ENCODE measurements at regions not wholly inside any gene's neighbourhood (a gene's known extent, or its start where the extent isn't known, plus 50 kb on each side); places are given as distances from the start of the nearest gene placed in this dataset.
"Not testable (repeated sequence)": the region's sequence is repeated elsewhere in the genome, so short reads cannot be mapped to it uniquely, and the experiment has no call there.

DNA sequence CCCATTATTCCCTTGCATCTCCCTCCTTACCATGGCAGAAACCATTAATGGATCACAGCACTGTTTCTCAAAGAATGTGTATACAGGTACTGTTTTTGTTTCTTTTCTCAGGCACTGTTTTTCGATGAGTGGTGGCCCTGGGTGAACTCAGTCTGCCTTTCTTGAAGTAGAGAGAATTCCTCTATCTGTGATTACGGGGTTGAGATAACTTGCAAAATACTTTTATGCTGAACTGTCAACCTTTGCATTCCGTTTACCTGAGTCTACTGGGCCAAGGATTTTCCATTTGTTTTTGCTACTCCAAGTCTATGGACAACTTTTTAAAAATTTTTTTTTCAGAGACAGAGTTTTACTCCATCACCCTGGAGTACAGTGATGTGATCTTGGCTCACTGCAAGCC, 82.7 kb upstream of the CLINT1 start:
- FAIRE-seq: peak; percentile 31

DNA sequence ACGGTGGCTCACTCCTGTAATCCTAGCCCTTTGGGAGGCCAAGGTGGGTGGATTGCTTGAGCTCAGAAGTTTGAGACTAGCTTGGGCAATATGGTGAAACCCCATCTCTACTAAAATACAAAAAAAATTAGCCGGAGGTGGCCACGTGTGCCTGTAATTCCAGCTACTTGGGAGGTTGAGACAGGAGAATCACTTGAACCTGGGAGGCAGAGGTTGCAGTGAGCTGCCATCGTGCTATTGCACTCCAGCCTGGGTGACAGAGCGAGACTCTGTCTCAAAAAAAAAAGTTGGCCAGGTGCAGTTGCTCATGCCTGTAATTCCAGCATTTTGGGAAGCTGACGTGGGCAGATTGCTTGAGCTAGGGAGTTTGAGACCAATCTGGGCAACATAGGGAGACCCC, 79.2 kb upstream of the CLINT1 start:
- DNase-seq (ENCODE audit: insufficient read length, low spot score); FAIRE-seq: not testable (repeated sequence)

More for the DNA sequence above, 82.7 kb upstream of the CLINT1 start:
- DNase-seq (ENCODE audit: insufficient read length, low spot score): no peak

DNA sequence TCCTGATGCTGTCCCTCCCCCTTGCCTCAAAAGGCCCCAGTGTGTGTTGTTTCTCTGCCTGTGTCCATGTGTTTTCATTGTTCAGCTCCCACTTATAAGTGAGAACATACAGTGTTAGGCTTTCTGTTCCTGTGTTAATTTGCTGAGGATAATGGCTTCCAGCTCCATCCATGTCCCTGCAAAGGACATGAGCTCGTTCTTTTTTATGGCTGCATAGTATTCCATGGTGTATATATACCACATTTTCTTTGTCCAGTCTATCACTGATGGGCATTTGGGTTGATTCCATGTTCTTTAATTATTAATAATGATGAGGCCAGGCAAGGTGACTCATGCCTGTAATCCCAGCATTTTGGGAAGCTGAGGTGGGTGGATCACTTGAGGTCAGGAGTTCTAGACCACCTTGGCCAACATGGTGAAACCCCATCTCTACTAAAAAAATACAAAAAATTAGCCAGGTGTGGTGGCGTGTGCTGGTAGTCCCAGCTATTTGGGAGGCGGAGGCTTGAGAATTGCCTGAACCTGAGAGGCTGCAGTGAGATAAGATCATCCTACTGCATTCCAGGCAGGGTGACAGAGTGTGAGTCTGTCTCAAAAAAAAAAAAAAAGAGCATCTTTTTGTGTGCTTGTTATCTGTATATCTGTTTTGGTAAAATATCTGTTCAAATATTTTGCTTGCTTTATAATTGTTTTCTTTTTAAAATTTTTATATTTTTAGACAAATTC, 78.0 kb upstream of the CLINT1 start:
- FAIRE-seq; DNase-seq (ENCODE audit: insufficient read length, low spot score): not testable (repeated sequence)

DNA sequence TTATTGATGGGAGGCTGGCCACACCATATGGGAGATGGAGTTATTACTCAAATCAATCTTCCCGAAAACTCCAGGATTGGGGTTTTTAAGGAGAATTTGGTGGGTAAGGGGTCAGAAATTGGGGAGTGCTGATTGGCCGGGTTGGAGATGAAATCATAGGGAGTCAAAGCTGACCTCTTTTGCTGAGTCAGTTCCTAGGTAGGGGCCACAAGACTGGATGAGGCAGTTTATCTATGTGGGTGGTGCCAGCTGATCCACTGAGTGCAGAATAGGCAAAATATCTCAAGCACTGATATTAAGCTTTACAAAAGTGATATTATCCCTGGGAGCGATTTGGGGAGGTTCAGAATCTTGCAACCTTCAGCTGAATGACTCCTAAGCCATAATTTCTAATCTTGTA, 75.7 kb upstream of the CLINT1 start:
- FAIRE-seq: no peak
- DNase-seq (ENCODE audit: insufficient read length, low spot score): no peak

DNA sequence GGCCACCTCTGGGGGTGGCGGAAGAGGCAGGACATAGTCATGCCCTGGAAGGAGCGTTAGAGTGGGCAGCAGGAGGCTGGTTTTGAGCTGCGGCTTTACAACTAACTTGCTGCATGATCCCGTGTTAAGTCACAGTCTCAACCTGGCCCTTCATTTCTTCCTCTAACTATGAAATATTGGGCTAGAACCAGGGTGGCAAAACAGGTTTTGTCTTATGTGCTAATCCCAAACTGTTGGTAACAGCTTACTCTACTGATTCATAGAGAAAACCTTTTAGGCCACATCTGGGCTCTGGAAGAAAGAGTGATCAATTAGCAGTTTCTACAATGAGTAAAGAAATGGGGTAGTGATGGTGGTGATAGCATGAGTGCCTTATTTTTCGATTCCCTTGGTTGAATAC, 74.1 kb upstream of the CLINT1 start:
- FAIRE-seq (no peak), DNase-seq (ENCODE audit: insufficient read length, low spot score) (no peak)

DNA sequence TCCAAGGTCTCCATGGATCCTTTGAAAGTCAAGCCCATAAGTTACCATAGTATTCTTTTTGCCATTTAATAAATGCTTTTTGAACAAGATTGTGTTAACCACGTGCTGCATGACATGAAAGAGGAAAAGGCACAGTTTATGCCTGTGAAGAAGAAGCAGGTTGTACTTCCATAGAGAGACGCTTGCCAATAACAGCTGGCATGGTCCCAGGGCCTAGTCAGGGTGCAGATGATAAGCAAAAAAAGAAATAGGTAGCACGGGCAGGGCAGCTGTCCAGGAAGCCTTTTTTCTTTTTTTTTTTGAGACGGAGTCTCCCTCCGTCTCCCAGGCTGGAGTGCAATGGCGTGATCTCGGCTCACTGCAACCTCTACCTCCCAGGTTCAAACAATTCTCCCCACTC, 71.8 kb upstream of the CLINT1 start:
- DNase-seq (ENCODE audit: insufficient read length, low spot score): no peak
- no peak for FAIRE-seq

DNA sequence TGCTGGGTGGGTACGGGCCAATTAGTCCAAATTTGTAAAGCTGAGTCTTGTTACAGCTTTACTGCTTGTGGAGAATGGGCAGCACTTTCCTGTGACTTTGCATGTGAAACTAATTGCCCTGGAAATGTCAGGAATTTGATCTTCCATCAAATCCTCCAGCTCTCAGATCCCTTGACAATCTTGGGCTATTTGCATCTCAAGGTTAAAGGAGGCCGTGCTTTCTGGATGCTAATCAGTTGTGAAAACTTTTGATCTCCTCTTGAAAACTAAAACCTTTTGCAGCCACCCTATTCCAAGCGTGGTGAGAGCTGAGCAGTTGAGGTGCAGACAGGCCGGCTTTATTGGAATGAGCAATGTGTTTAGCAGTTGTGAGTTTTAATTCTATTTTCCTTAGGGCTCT, 68.0 kb upstream of the CLINT1 start:
- FAIRE-seq: no peak
- no peak for DNase-seq (ENCODE audit: insufficient read length, low spot score)

DNA sequence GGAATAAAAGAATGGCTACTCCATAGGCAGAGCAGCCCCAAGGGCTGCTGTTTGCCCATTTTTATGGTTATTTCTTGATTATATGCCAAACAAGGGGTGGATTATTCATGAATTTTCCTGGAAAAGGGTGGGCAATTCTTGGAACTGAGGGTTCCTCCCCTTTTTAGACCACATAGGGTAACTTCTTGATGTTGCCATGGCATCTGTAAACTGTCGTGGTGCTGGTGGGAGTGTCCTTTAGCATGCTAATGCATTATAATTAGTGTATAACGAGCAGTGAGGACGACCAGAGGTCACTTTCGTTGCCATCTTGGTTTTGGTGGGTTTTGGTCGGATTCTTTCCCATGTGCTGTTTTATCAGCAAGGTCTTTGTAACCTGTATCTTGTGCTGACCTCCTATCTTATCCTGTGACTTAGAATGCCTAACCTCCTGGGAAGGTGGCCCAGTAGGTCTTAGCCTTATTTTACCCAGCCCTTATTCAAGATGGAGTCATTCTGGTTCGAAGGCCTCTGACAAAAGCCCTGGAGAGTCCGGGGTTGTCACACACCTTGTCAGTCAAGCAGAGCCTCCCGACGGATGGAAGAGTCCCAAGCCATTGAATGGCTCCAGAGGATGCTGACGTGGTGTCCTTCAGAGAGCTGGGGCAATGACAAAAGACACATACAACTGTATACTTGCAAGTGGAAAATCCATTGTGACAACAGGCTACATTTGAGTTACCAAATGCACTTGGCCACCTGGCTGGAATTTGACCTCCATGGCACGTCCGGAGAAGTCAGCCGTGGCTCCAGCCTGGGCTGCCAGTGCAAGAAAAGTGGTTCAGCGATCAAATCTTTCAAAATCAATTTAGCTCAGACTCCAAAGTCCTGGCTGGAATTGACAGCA, 67.1 kb upstream of the CLINT1 start:
- no peak for FAIRE-seq
- no peak for DNase-seq (ENCODE audit: insufficient read length, low spot score)

DNA sequence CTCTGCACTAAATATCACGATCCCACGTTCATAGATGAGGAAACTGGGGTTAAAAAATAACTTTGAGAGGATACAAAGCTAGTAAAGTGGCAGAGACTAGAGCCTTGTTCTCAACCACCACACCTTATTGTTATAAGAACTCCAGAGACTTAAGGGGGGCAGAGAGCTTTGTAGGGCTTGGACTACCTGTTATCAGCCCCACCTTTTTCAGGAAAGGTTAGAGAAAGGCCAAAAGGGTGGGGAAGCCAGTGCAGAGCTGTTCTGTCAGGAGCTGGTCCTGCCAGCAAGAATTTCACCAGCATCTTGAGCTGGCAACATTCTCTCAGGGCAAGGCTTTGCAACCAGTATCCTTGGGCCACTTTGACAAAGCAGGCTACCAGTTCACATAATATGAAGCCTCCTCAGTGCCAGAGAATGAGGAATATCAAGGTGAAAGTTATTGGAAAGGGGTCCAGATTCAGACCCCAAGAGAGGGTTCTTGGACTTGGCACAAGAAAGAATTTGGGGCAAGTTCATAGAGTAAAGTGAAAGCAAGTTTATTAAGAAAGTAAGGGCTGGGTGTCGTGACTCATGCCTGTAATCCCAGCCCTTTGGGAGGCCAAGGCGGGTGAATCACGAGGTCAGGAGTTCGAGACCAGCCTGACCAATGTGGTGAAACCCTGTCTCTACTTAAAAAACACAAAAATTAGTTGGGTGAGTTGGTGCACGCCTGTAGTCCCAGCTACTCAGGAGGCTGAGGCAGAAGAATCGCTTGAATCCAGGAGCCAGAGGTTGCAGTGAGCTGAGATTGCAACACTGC, 66.2 kb upstream of the CLINT1 start:
- DNase-seq (ENCODE audit: insufficient read length, low spot score) (no peak), FAIRE-seq (no peak)

DNA sequence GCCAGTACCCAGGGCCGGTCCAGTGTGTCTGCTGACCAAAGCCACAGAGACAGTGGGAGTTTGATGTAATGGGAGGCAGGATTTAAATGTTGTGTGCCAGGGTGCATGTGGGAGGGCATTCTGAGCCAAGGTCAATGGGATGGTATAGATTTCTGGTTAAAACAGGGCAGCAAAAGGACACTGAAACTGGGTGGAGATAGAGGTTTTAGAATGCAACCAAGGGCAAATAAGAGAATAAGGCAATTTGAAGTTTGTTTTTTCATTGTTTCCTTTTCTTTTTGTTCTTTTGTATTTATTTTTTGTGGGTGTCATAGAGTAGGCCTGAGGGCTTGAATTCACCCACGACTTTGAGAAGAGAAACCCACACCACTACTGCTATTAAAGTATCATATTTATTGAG, 65.5 kb upstream of the CLINT1 start:
- FAIRE-seq (no peak), DNase-seq (ENCODE audit: insufficient read length, low spot score) (no peak)

DNA sequence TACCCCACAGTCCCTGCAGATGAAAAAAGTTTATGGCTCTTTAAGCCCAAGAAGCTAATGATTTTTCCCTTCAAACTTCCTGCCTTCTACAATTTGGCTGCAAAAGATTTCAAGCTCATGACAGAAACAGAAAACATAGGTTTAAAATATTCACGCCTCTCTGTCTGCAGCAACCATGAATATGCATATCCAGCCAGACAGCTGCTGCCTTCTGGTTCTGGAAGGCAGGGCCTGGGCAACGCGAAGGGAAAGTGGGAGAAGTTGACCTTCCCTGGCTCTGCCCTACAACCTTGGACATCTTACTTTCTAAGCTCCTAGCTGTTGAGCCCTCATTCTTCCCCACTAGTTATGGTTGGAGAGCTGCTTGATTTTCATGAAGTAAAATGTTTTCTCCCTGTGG, 64.8 kb upstream of the CLINT1 start:
- FAIRE-seq: no peak
- no peak for DNase-seq (ENCODE audit: insufficient read length, low spot score)

DNA sequence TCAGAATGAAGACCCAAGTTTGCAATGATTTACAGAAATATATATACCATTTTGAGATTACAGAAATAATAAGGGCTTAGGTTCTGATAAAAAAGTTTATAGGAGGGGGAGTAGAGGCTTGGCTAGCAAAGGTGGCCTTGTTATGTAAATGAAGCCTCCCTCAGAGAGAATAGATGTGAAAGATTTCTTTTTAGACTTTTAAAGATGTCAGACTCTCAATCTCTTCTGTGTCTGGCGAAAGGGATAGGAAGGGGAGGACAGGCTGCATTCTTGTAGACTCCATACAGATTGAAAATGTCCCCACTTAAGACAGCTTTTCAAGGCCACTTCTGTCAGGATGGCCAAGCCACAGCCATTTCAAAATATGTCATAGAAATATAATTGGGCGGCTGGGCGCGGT, 63.1 kb upstream of the CLINT1 start:
- no peak for FAIRE-seq
- DNase-seq (ENCODE audit: insufficient read length, low spot score): no peak

DNA sequence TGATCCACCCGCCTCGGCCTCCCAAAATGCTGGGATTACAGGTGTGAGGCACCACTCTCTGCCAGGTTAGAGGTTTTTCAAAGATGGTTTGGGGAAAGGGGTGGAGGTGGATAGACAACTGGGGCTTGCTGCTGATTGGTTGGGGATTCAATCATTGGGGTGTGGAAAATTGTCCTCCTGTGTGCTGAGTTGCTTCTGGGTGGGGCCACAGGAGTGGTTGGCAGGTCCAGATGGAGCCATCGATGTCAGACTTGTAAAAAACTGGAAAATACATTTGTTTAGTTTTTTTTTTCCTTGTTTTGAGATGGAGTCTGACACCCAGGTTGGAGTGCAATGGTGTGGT, 61.9 kb upstream of the CLINT1 start:
- no peak for DNase-seq (ENCODE audit: insufficient read length, low spot score)
- FAIRE-seq: no peak

DNA sequence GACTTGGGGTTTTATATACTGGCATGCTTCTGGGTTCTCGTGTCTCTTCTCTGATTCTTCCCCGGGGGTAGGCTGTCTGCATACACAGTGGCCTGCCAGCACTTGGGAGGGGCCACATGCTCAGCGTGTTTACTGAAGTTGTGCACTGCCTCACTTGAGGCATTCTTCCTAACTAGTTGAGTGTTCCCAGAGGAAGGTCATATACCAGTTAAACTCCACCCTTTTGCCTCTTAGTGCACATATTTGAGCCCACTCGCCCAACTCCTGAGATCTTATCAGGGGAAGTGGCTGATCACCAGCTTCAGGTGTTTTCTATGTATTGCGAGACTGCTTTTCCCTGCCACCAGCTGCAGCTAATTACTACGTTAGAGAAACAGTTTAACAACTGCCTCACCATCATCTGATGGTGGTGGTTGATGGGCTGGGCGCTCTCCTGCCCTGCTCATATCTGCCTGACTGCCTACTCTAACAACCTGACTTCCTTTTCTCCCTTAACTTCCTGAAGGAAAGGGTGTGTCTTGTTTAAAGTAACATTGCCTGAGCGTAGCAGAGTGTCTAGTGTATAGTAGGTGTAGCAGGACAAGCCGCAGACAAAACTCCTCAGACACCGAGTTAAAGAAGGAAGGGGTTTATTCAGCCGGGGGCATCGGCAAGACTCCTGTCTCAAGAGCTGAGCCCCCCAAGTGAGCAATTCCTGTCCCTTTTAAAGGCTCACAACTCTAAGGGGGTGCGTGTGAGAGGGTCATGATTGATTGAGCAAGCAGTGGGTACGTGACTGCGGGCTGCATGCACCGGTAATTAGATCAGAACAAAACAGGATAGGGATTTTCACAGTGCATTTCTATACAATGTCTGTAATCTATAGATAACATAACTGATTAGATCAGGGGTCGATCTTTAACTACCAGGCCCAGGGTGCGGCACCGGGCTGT, 60.1 kb upstream of the CLINT1 start:
- no peak for FAIRE-seq
- DNase-seq (ENCODE audit: insufficient read length, low spot score): no peak

DNA sequence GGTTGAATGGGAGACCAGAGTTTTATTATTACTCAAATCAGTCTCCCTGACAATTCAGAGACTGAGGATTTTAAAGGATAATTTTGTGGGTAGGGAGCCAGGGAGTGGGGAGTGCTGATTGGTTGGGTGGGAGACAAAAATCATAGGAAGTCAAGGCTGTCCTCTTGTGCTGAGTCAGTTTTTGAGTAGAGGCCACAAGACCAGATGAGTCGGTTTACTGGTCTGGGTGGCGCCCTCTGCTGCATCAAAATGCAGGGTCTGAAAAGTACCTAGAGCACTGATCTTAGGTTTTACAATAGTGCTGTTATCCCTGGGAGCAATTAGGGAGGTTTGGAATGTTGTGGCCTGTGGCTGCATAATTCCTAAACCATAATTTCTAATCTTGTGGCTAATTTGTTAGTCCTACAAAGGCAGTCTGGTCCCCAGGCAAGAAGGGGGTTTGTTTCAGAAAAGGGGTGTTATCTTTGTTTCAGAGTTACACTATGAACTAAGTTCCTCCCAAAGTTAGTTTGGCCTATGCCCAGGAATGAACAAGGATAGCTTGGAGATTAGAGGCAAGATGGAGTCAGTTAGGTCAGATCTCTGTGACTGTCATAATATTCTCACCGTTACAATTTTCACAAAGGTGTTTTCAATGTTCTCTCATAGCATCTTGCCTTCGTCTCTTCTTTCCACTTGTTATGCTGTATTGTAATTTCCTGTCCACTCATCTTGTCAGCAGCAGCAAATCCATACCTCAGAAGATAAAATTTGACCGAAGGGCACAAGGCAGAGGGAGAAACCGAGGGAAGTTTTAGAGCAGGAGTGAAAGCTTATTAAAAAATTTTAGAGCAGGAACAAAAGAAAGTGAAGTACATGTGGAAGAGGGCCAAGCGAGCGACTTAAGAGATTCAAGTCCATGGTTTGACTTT, 59.2 kb upstream of the CLINT1 start:
- FAIRE-seq (no peak), DNase-seq (ENCODE audit: insufficient read length, low spot score) (peak; percentile 33)

DNA sequence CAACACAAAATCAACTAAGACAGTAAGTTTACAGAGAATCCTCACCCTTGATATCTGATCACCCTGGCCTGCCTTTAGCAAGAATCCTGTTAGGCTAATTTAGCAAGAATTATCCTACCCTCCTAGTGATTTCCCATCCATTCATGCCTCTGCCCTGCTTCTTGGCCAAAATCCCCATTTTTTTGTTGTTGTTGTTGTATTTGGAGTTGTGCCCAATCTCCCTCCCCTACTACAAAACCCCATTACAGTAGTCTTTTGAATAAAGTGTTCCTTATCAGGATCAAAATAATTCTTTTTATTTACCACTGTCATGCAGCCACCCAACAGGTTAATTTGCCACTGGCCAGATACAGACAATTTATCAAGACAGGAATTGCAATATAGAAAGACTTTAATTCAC, 58.5 kb upstream of the CLINT1 start:
- FAIRE-seq (no peak), DNase-seq (ENCODE audit: insufficient read length, low spot score) (no peak)

DNA sequence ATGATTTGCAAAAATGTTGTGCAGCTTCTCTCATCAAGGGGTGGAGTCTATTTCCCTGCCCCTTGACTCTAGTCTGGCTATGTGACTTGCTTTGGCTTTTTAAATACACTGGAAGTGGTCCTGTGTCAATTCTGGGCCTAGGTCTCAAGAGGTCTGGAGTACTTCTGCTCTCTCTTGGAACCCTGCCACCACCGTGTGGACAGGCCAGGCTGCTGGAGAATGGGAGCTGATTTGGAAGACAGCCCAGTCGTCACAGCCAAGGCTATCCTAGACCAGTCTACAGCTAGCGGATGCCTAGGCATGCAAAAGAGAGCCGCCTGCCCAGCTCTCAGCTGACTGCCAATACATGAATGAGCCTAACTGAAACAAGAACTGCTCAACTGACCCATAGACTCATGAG, 56.7 kb upstream of the CLINT1 start:
- no peak for DNase-seq (ENCODE audit: insufficient read length, low spot score)
- no peak for FAIRE-seq

DNA sequence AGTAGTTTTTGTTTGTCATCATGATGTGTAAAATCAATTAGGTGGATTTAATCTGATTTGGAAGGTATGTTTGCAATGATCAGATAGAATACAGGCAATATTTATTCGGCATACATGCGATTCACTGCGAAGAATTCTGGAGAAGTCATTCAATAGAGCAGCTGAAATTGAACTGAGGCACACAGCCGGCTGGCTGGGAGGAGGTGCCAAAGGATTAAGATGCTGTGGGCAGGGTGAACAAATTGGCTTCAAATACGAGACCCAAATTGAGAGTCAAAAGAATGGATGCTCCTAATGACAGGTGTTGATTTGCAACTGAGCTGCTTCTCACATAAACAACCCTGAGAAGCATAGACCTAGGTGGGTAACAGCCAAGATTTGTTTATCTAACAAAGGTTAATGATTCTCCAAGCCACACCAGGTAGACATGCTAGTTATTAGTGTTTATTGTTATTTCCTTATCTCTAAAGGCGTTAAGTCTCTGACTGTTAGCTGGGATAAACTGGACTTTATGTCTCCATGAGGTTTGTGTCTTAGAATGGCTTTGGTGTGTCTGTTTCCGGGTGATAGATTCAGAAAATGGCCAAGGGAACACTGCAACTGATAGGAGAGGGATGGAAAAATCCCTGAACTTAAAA, 55.3 kb upstream of the CLINT1 start:
- FAIRE-seq: no peak
- DNase-seq (ENCODE audit: insufficient read length, low spot score): no peak

DNA sequence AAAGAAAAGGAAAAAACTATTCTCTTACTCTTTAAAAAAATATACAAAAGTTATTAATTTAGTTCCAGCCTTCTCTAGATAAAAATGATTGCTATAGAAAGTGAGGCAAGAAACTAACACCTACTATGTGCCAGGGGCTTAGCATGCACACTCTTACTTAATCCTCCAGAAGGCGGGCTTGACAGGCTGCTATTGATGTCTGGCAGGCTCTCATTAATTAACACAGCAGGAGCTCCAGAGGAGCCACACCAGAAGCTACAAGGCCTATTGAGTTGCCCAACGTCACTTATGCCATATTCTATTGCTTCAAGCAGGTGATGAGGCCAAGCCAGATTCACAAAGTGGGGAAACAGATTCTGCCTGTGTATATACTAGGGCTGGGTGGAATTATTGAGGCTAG, 54.6 kb upstream of the CLINT1 start:
- FAIRE-seq: no peak
- DNase-seq (ENCODE audit: insufficient read length, low spot score): no peak
